ENCODE measurements at regions not wholly inside any gene's neighbourhood (a gene's known extent, or its start where the extent isn't known, plus 50 kb on each side); places are given as distances from the start of the nearest gene placed in this dataset.

- H2AFZ ChIP-seq (ENCODE audit: low read length): no peak overlapping the region
- H3K9ac ChIP-seq (ENCODE audit: insufficient read depth, low read depth, low read length): no peak overlapping the region
- 0% methylated on average over 1 of the region's 6 CpGs for WGBS (ENCODE audit: low lambda C conversion rate)
- intact Hi-C loops (cut with micrococcal nuclease; ENCODE audit: unreplicated experiment): no loop called here
- in situ Hi-C loops (cut with HindIII; ENCODE audit: extremely low pct_ligation_motif_present, low pct_unique_long_range_greater_than_20kb): no loop called here
- ATAC-seq (no peak), DNase-seq (ENCODE audit: low spot score) (no peak), FAIRE-seq (no peak)
- H3K9me3 ChIP-seq (ENCODE audit: low read length): no peaks in the 10 kb centered on the region
- H3K27me3 ChIP-seq (ENCODE audit: control insufficient read depth in 1 of 2, insufficient read depth in 2 of 2, low read length in 2 of 2): no peaks in the 10 kb centered on the region
- H3K4me2 ChIP-seq (ENCODE audit: low read depth, low read length): no peak overlapping the region
- no peak overlapping the region for H3K27ac ChIP-seq (ENCODE audit: extremely low read length, insufficient read depth, low read length)
- TF ChIP-seq ZNF660 (CRISPR knock-in tag; IDR thresholded peaks at IDR 0.05; ENCODE audit: borderline replicate concordance, low read depth) (no peak), ZNF510 (CRISPR knock-in tag; IDR thresholded peaks at IDR 0.05; ENCODE audit: low read depth) (no peak), TOE1 (CRISPR knock-in tag; IDR thresholded peaks at IDR 0.05) (no peak), HDAC6 (IDR thresholded peaks at IDR 0.05; ENCODE audit: low read depth, low read length) (no peak), POLR2G (IDR thresholded peaks at IDR 0.05; ENCODE audit: low read depth, low read length) (no peak), TBX2 (CRISPR knock-in tag; IDR thresholded peaks at IDR 0.05; ENCODE audit: borderline replicate concordance) (no peak), ZNF225 (CRISPR knock-in tag; IDR thresholded peaks at IDR 0.05) (no peak), CENPBD1 (CRISPR knock-in tag; IDR thresholded peaks at IDR 0.05; ENCODE audit: borderline replicate concordance, low read depth) (no peak), ZNF230 (CRISPR knock-in tag; IDR thresholded peaks at IDR 0.05) (no peak), TFE3 (CRISPR knock-in tag; IDR thresholded peaks at IDR 0.05) (no peak), KMT2A (CRISPR knock-in tag; IDR thresholded peaks at IDR 0.05) (no peak), TCF7L2 (IDR thresholded peaks at IDR 0.05; ENCODE audit: low read depth, low read length) (no peak), ATM (IDR thresholded peaks at IDR 0.05; ENCODE audit: borderline replicate concordance) (no peak), ZFP36L1 (CRISPR knock-in tag; IDR thresholded peaks at IDR 0.05) (no peak), ZBTB21 (CRISPR knock-in tag; IDR thresholded peaks at IDR 0.05) (no peak), ZNF256 (CRISPR knock-in tag; conservative IDR thresholded peaks at IDR 0.05) (no peak), ZMYM3 (CRISPR knock-in tag; IDR thresholded peaks at IDR 0.05) (no peak), BRCA1 (CRISPR knock-in tag; IDR thresholded peaks at IDR 0.05) (no peak), RARG (CRISPR knock-in tag; IDR thresholded peaks at IDR 0.05; ENCODE audit: low read depth) (no peak)
- no peak overlapping the region for H3K4me3 ChIP-seq (replicated peaks in 1 of 3; ENCODE audit: insufficient read depth in 1 of 3, low read depth in 2 of 3, low read length in 3 of 3)
- no peaks in the 10 kb centered on the region for H3K79me2 ChIP-seq (ENCODE audit: insufficient read depth, low read length)
- no peaks in the 10 kb centered on the region for H3K4me1 ChIP-seq (ENCODE audit: insufficient read depth, low read length)
- no TSS peak for BruUV-seq (replicated peaks)
- CTCF ChIA-PET (ENCODE audit: low intra/inter-chr PET ratio, low total read pairs): no interaction called here
- no peaks in the 10 kb centered on the region for H4K20me1 ChIP-seq (ENCODE audit: insufficient read depth, low read length)
- POLR2A ChIA-PET: no interaction called here
- no peaks in the 10 kb centered on the region for H3K36me3 ChIP-seq (replicated peaks in 1 of 2; ENCODE audit: control insufficient read depth in 1 of 2, insufficient read depth in 2 of 2, low read length in 2 of 2)
These were observed 58.2 kb upstream of the DIPK2B start for GRCh38 chrX:45258731-45259402.
